DOHH2 (cell line): ENCODE measurements at regions not wholly inside any gene's neighbourhood (a gene's known extent, or its start where the extent isn't known, plus 50 kb on each side); places are given as distances from the start of the nearest gene placed in this dataset.

Experiments used
- H3F3A ChIP-seq: fragments of 200-600 bp; sonication (generic), shearing (Covaris generic); 2 replicates; pipeline ENCODE4 v1.6.0; 2016; ENCODE audit warnings: antibody characterized with exemption, mild to moderate bottlenecking; ENCODE audit not compliant: control insufficient read depth, insufficient read depth
- H3K27ac ChIP-seq: fragments of 200-600 bp; sonication (generic); 2 replicates; pipeline ENCODE4 v1.5.1; 2014; ENCODE audit warnings: low read depth, mild to moderate bottlenecking, low read length, moderate library complexity
- H3K27me3 ChIP-seq: fragments of 200-600 bp; sonication (generic); 2 replicates; pipeline ENCODE4 v1.6.1; 2014; ENCODE audit warnings: mild to moderate bottlenecking, low read length, mixed read lengths; ENCODE audit not compliant: control insufficient read depth
- H3K36me3 ChIP-seq: fragments of 200-600 bp; sonication (generic); 2 replicates; pipeline ENCODE4 v1.6.1; 2014; ENCODE audit warnings: mild to moderate bottlenecking, low read length, moderate library complexity, mixed read lengths; ENCODE audit not compliant: control insufficient read depth
- H3K4me1 ChIP-seq: fragments of 200-600 bp; sonication (generic); 2 replicates; pipeline ENCODE4 v1.6.1; 2014; ENCODE audit warnings: mild to moderate bottlenecking, low read length, mixed read lengths; ENCODE audit not compliant: control insufficient read depth
- H3K4me2 ChIP-seq: fragments of 200-600 bp; sonication (generic); 2 replicates; pipeline ENCODE4 v1.6.0; 2014; ENCODE audit warnings: mild to moderate bottlenecking, low read length, moderate library complexity
- H3K4me3 ChIP-seq: fragments of 200-600 bp; sonication (generic); 2 replicates; pipeline ENCODE4 v1.5.1; 2014; ENCODE audit warnings: mild to moderate bottlenecking, low read length, mixed read lengths
- H3K79me2 ChIP-seq: fragments of 200-600 bp; sonication (generic); 2 replicates; pipeline ENCODE4 v1.6.1; 2014; ENCODE audit warnings: mild to moderate bottlenecking, low read length, mixed read lengths; ENCODE audit not compliant: control insufficient read depth
- H3K9me2 ChIP-seq: fragments of 200-600 bp; sonication (generic); replicated peaks from 2 replicates; pipeline ENCODE4 v1.6.1; 2014; ENCODE audit warnings: mild to moderate bottlenecking, low read length, mixed read lengths; ENCODE audit not compliant: control insufficient read depth
- H3K9me3 ChIP-seq: fragments of 200-600 bp; sonication (generic); 2 replicates; pipeline ENCODE4 v1.6.1; 2014; ENCODE audit warnings: antibody characterized with exemption, low read length, mixed read lengths; ENCODE audit not compliant: control insufficient read depth, insufficient read depth
- H4K20me1 ChIP-seq: fragments of 200-600 bp; sonication (generic); 2 replicates; pipeline ENCODE4 v1.6.0; 2014; ENCODE audit warnings: low read depth, mild to moderate bottlenecking, antibody characterized with exemption, low read length, moderate library complexity; ENCODE audit not compliant: control insufficient read depth, insufficient read depth
- EZH2phosphoT487 ChIP-seq: fragments of 200-600 bp; sonication (generic); IDR thresholded peaks from 2 replicates; pipeline ENCODE4 v1.6.1; 2017; ENCODE audit warnings: borderline replicate concordance, mild to moderate bottlenecking, antibody characterized with exemption, low read length, moderate library complexity, mixed read lengths
- TF ChIP-seq, protein P1 (sequence below): fragments of 200-600 bp; sonication (generic); IDR thresholded peaks from one replicate; pipeline ENCODE4 v1.5.1; 2014; ENCODE audit warnings: antibody characterized with exemption, mild to moderate bottlenecking, low read depth, low read length; ENCODE audit not compliant: poor library complexity, severe bottlenecking

DNA sequence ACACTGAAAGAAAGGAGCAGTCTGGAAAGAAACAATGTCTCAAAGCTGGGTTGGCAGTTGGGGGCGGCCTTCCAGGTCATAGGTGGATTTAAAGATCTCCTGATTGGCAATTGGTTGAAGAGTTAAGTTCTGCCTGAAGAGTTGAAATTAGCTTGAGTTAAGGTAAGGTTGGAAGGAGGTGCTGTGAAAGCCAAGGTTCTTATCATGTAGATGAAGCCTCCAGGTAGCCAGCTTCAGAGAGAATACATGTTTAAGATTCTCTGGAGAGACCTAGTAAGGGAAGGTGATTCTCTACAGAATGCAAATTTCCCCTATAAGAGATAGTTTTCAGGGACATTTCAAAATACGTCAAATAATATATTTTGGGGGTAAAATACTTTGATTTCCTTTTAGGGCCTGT lies 387.1 kb downstream of the TMEM232 start:
- no peaks in the 10 kb centered on the region for H3K4me1 ChIP-seq
- H3K27me3 ChIP-seq: no peaks in the 10 kb centered on the region
- no peaks in the 10 kb centered on the region for H3K9me2 ChIP-seq
- H3K4me3 ChIP-seq: no peak overlapping the region
- no peaks in the 10 kb centered on the region for H4K20me1 ChIP-seq
- H3K9me3 ChIP-seq: no peaks in the 10 kb centered on the region
- no peak overlapping the region for H3K27ac ChIP-seq
- no peaks in the 10 kb centered on the region for H3K36me3 ChIP-seq
- no peak overlapping the region for H3K4me2 ChIP-seq
- TF ChIP-seq, protein P1, sequence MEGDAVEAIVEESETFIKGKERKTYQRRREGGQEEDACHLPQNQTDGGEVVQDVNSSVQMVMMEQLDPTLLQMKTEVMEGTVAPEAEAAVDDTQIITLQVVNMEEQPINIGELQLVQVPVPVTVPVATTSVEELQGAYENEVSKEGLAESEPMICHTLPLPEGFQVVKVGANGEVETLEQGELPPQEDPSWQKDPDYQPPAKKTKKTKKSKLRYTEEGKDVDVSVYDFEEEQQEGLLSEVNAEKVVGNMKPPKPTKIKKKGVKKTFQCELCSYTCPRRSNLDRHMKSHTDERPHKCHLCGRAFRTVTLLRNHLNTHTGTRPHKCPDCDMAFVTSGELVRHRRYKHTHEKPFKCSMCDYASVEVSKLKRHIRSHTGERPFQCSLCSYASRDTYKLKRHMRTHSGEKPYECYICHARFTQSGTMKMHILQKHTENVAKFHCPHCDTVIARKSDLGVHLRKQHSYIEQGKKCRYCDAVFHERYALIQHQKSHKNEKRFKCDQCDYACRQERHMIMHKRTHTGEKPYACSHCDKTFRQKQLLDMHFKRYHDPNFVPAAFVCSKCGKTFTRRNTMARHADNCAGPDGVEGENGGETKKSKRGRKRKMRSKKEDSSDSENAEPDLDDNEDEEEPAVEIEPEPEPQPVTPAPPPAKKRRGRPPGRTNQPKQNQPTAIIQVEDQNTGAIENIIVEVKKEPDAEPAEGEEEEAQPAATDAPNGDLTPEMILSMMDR: no peak
- no peak for TF ChIP-seq EZH2phosphoT487
- H3K79me2 ChIP-seq: no peaks in the 10 kb centered on the region
- H3F3A ChIP-seq: no peaks in the 10 kb centered on the region

DNA sequence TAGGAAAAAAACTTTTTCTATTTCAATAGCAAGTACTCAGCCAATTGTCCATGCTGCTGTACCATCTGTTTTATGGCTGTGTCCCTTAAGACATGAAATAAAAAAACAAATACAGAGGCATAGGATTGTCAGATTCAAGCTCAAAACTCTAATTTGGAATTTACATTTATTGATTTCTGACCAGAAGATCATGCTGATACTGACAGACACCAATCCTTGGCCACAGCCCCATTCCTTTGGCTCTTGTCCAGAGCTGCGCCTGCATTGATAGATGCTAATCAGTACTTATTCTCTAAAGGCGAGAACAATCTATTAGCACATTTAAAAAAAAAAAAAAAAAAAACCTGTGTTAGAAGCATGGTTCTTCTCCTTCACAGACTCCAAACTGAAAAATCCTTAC lies 384.6 kb downstream of the TMEM232 start:
- Histone ChIP-seq H3K27me3 (no peaks in the 10 kb centered on the region), H3K36me3 (no peaks in the 10 kb centered on the region)
- TF ChIP-seq, protein P1: no peak
- no peak for TF ChIP-seq EZH2phosphoT487

DNA sequence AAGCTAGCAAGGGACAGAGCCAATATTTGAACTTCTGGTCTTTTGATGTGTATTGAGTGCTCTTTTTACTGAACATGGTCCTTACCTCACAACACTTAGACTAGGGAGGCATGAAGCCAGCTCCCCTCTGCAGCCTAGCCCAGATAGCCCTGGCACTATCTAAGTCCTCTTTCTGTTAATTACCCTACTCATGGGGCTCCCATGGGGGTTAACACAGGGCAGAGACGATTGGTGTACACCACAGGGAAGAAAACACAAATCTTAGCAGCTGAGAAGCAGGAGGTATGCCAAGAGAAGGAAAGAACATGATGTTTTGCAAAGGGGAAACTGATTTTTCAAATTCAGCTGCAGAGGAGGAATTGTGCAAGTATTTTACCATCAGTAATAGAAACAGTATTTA lies 383.8 kb downstream of the TMEM232 start:
- H3K9me3 ChIP-seq: no peaks in the 10 kb centered on the region
- H3K79me2 ChIP-seq: no peaks in the 10 kb centered on the region
- no peaks in the 10 kb centered on the region for H3F3A ChIP-seq
- H3K27ac ChIP-seq: no peak overlapping the region
- H3K4me1 ChIP-seq: no peaks in the 10 kb centered on the region
- no peak overlapping the region for H3K4me3 ChIP-seq
- H3K36me3 ChIP-seq: no peaks in the 10 kb centered on the region
- H3K4me2 ChIP-seq: no peak overlapping the region
- no peak for TF ChIP-seq EZH2phosphoT487
- TF ChIP-seq, protein P1: no peak
- H4K20me1 ChIP-seq: no peaks in the 10 kb centered on the region
- H3K9me2 ChIP-seq: no peaks in the 10 kb centered on the region
- H3K27me3 ChIP-seq: no peaks in the 10 kb centered on the region

More for the DNA sequence above, 384.6 kb downstream of the TMEM232 start:
- H3K9me3 ChIP-seq: no peaks in the 10 kb centered on the region
- no peaks in the 10 kb centered on the region for H3F3A ChIP-seq
- no peak overlapping the region for H3K27ac ChIP-seq
- H4K20me1 ChIP-seq: no peaks in the 10 kb centered on the region
- no peak overlapping the region for H3K4me3 ChIP-seq
- H3K4me2 ChIP-seq: no peak overlapping the region
- no peaks in the 10 kb centered on the region for H3K9me2 ChIP-seq
- no peaks in the 10 kb centered on the region for H3K79me2 ChIP-seq
- no peaks in the 10 kb centered on the region for H3K4me1 ChIP-seq

DNA sequence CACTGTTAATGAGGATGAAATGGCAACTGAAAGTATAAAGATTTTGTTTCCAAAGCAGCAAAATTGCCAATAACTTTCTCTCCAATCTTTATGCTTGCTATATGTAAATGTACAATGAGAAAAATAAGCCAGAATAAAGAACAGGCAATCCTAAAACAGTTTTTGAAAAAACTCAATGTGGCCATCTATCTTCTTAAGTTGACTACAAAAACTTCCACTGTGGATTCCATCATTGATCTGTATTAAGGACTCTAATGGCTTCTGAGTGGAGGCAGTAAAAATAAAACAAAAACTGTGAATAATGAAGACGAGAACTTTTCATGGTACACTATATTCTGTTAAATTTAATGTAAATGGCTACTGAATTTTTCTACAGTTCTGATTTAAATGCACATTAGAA lies 382.9 kb downstream of the TMEM232 start:
- Histone ChIP-seq H3K27ac (no peak overlapping the region), H3F3A (no peaks in the 10 kb centered on the region), H3K4me2 (no peak overlapping the region), H3K36me3 (no peaks in the 10 kb centered on the region), H3K79me2 (no peaks in the 10 kb centered on the region), H3K27me3 (no peaks in the 10 kb centered on the region), H4K20me1 (no peaks in the 10 kb centered on the region), H3K4me3 (no peak overlapping the region), H3K4me1 (no peaks in the 10 kb centered on the region), H3K9me3 (no peaks in the 10 kb centered on the region), H3K9me2 (no peaks in the 10 kb centered on the region)
- TF ChIP-seq, protein P1: no peak
- TF ChIP-seq EZH2phosphoT487: no peak
